Activated T-helper 17 cell treated with anti-CD3 and anti-CD28 coated beads, Interleukin-2, amount 50 U/mL, for 72 hours (primary cell): ENCODE measurements at regions not wholly inside any gene's neighbourhood (a gene's known extent, or its start where the extent isn't known, plus 50 kb on each side); places are given as distances from the start of the nearest gene placed in this dataset.
"Not testable (repeated sequence)": the region's sequence is repeated elsewhere in the genome, so short reads cannot be mapped to it uniquely, and the experiment has no call there.

Experiments
- ATAC-seq: fragments of 150-1000 bp; cut with Tn5 transposase; replicated peaks from 2 replicates; pipeline ENCODE4 v1.10.0; 2021; ENCODE audit warnings: mild to moderate bottlenecking, moderate library complexity
- H3K27ac Mint-ChIP-seq: one replicate; pipeline ENCODE4 v1.8.0; 2022; ENCODE audit warnings: mixed read lengths
- H3K27me3 Mint-ChIP-seq: one replicate; pipeline ENCODE4 v1.8.0; 2022; ENCODE audit warnings: mixed read lengths
- H3K36me3 Mint-ChIP-seq: one replicate; pipeline ENCODE4 v1.8.0; 2022; ENCODE audit warnings: low read depth, mild to moderate bottlenecking, mixed read lengths
- H3K4me1 Mint-ChIP-seq: one replicate; pipeline ENCODE4 v1.8.0; 2022; ENCODE audit warnings: mixed read lengths
- H3K4me3 Mint-ChIP-seq: one replicate; pipeline ENCODE4 v1.8.0; 2022; ENCODE audit warnings: mild to moderate bottlenecking, mixed read lengths
- H3K9me3 Mint-ChIP-seq: one replicate; pipeline ENCODE4 v1.8.0; 2022; ENCODE audit warnings: mixed read lengths

GRCh38 chr3:126292318-126293070, 64.7 kb downstream of the KLF15 start:
- Mint-ChIP-seq H3K36me3 (no peaks in the 10 kb centered on the region), H3K4me3 (no peak overlapping the region), H3K27ac (no peak overlapping the region), H3K4me1 (no peaks in the 10 kb centered on the region), H3K27me3 (peaks cover 24% of the 10 kb centered on the region), H3K9me3 (no peaks in the 10 kb centered on the region)
- no peak for ATAC-seq

DNA sequence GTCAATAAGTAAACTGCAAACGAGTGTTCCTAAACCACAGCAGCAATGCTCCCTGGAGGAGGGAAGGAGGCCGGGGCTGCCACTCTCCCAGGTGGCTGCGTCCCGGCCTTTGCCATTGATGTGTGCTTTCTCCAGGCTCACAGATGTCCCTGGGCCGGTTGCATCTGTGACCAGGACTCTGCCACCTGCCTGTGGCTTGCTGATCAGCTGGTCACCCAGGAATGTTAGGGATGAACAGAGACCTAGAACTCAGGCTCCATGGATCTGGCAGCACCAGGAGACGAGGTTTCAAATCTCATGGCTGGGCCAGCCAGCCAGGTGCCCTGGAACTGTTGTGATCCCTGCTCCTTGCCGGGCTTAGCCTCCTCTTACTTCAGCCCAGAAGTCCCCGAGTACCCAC, 65.7 kb downstream of the KLF15 start:
- no peak overlapping the region for H3K27ac Mint-ChIP-seq
- H3K4me1 Mint-ChIP-seq: no peaks in the 10 kb centered on the region
- peaks cover 26% of the 10 kb centered on the region for H3K27me3 Mint-ChIP-seq
- H3K9me3 Mint-ChIP-seq: no peaks in the 10 kb centered on the region
- H3K36me3 Mint-ChIP-seq: no peaks in the 10 kb centered on the region
- H3K4me3 Mint-ChIP-seq: no peak overlapping the region
- ATAC-seq: no peak

GRCh38 chr3:126291061-126291460, 66.1 kb downstream of the KLF15 start:
- no peaks in the 10 kb centered on the region for H3K9me3 Mint-ChIP-seq
- H3K36me3 Mint-ChIP-seq: no peaks in the 10 kb centered on the region
- ATAC-seq: no peak
- peaks cover 31% of the 10 kb centered on the region for H3K27me3 Mint-ChIP-seq
- H3K27ac Mint-ChIP-seq: no peak overlapping the region
- no peaks in the 10 kb centered on the region for H3K4me1 Mint-ChIP-seq
- H3K4me3 Mint-ChIP-seq: no peak overlapping the region

DNA sequence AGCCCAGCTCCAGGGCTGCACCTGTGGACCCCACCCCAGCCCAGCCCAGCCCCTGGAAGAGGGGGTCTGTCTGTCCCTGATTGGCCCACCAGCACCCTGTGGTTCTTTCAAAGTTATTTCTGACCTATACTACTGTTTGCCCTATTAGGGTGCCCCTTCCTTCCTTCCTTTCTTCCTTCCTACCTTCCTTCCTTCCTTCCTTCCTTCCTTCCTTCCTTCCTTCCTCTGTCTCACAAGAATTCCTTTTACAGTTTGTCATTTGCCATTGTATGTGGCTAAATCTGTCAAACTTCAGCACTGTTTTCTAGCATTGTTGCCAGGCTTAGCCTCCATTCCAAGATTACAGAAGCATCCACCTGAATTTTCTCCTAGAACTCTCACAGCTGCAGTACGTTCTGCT, 66.9 kb downstream of the KLF15 start:
- H3K4me3 Mint-ChIP-seq: no peak overlapping the region
- H3K27ac Mint-ChIP-seq: no peak overlapping the region
- H3K9me3 Mint-ChIP-seq: no peaks in the 10 kb centered on the region
- H3K27me3 Mint-ChIP-seq: peaks cover 34% of the 10 kb centered on the region
- no peaks in the 10 kb centered on the region for H3K4me1 Mint-ChIP-seq
- H3K36me3 Mint-ChIP-seq: no peaks in the 10 kb centered on the region
- no peak for ATAC-seq

DNA sequence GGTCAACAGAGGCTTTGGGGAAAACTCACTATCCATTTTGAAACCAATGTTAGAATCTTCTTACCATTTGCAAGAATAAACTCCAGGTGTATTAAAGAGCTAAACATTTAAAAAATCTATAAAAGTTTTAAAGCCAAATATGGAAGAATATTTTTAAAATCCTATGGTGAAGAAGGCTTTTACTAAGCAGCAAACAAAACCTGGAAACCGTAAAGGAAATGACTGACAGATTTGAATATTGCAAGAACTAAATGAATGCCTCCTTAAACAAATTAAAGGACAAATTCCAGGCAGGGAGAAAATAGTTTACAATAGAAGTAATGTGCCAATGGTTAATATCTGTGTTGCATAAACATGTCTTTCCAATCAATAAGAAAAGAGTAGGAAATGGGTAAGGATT, 68.1 kb downstream of the KLF15 start:
- Mint-ChIP-seq H3K4me1 (no peaks in the 10 kb centered on the region), H3K27ac (no peak overlapping the region), H3K36me3 (no peaks in the 10 kb centered on the region), H3K4me3 (no peak overlapping the region), H3K9me3 (no peaks in the 10 kb centered on the region), H3K27me3 (peaks cover 34% of the 10 kb centered on the region)
- no peak for ATAC-seq

DNA sequence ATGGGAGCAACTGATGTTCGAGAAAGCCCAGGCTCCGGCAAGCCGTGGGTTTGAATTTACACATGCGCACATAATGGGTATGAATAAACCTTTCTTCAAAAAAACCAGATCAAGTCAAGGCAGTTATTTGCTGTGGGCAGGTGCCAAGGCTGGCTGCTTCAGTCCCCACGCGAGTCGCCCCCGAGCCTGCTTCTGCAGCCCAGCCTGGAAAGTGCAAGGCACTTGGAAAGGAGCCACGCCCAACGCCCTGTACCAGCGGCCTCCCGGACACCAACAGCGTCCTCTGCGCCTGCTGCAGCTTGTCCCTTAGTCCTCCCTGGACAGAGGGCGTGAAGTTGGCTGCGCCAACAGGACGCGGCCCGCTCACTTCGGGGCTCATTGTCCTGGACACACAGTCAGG, 68.9 kb downstream of the KLF15 start:
- H3K27me3 Mint-ChIP-seq: peaks cover 37% of the 10 kb centered on the region
- H3K9me3 Mint-ChIP-seq: no peaks in the 10 kb centered on the region

DNA sequence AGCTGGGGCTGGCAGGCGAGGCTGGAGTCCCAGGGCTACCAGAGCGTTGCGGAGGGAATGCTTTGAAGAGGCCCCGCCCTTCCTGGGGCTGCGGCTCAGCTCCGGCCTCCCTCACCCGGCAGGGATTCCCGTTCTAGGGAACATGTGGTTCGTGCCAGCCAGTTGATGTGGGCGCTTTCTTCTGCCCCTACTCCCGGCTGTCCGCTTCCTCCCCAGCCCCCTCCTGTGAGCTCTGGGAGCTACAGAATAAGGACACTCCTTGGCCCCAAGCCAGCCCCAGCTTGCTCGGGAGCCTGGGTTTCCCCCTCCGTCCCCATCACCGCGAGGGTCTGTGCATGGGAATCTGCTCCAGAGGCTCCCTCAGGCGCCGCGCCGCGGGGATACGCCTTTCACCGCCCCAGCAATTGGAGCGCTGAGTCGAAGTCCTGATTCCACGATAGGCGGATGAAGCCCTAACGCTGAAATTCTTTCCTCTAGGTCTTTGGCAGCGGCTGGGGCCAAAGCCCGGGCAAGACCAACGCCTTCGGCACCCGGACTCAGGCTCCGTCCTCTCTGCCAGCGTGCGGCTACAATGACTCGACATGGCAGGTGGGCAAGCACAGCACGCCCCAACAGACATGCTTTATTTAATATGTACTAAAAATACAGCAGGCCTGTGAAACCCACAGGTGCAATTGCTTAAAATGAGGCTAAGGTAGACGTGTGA, 69.5 kb downstream of the KLF15 start:
- H3K4me1 Mint-ChIP-seq: no peaks in the 10 kb centered on the region
- no peaks in the 10 kb centered on the region for H3K36me3 Mint-ChIP-seq
- H3K27ac Mint-ChIP-seq: no peak overlapping the region
- peaks cover 38% of the 10 kb centered on the region for H3K27me3 Mint-ChIP-seq
- H3K9me3 Mint-ChIP-seq: no peaks in the 10 kb centered on the region
- H3K4me3 Mint-ChIP-seq: no peak overlapping the region
- ATAC-seq: no peak

More for the DNA sequence above, 68.9 kb downstream of the KLF15 start:
- no peaks in the 10 kb centered on the region for H3K36me3 Mint-ChIP-seq
- H3K4me3 Mint-ChIP-seq: no peak overlapping the region
- ATAC-seq: no peak
- H3K4me1 Mint-ChIP-seq: no peaks in the 10 kb centered on the region
- H3K27ac Mint-ChIP-seq: no peak overlapping the region

DNA sequence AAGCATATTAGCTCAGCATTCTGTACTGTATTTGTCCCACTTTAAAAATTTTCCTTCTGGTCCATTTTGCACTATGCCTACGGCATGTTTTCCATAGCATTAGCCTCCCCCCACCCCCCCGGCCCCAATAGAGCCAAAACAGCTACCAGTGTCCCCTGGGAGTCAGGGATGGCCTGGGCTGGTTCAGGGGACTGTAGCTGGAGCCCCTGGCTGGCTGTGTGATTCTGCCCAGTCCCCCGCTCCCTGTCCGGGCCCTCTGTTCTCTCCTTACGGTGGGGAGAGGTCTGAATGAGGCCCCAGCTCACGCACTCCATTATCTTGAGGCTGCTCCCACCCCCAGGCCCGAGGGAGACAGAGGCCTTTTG, 70.1 kb downstream of the KLF15 start:
- H3K27me3 Mint-ChIP-seq: peaks cover 35% of the 10 kb centered on the region
- H3K36me3 Mint-ChIP-seq: no peaks in the 10 kb centered on the region
- no peaks in the 10 kb centered on the region for H3K4me1 Mint-ChIP-seq
- no peaks in the 10 kb centered on the region for H3K9me3 Mint-ChIP-seq
- H3K27ac Mint-ChIP-seq: no peak overlapping the region
- H3K4me3 Mint-ChIP-seq: no peak overlapping the region
- ATAC-seq: no peak

DNA sequence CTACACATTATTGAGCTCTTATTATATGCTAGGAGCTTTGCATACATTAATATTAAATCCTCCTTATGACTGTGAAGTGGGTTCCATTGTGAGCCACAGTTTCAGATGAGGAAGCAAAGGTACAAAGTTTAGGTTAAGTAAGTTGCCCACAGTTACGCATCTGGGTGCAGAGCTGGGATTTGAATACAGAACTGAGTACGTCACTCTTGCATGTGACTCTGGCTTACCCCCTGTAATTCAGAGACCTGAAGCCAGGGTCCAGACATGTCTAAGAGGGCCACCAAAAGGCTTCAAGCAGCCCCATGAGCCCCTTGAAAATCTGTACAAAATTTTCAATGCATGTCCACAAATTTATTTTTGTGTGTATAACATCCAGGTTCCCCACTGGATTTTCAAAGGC, 71.8 kb downstream of the KLF15 start:
- peaks cover 32% of the 10 kb centered on the region for H3K27me3 Mint-ChIP-seq
- H3K9me3 Mint-ChIP-seq: no peaks in the 10 kb centered on the region
- no peak for ATAC-seq

DNA sequence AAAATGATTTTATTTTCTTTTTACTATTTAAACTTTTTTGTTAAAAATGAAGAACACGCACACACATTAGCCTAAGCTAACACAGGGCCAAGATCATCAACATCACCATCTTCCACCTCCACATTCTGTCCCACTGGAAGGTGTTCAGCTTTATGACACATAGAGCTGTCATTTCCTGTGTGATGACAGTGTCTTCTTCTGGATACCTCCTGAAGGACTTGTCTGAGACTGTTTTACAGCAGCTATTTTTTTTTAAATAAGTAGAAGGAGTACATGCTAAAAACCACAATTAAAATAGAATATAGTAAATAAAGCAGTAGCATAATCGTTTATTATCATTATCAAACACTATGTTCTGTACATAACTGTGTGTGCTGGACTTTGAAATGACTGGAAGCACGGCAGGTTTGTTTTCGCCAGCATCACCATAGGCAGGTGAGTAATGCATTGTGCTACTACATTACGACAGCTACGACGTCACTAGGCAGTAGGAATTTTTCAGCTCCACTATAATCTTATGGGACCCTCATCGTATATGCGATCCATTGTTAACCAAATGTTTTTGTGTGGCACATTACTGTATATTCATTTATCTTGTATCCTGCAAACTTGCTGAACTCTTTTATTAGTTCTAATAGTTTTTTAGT, 72.8 kb downstream of the KLF15 start:
- Mint-ChIP-seq H3K27ac (no peak overlapping the region), H3K27me3 (peaks cover 31% of the 10 kb centered on the region), H3K4me3 (no peak overlapping the region), H3K4me1 (no peaks in the 10 kb centered on the region), H3K9me3 (no peaks in the 10 kb centered on the region), H3K36me3 (no peaks in the 10 kb centered on the region)
- ATAC-seq: peak; percentile 80

More for the DNA sequence above, 71.8 kb downstream of the KLF15 start:
- Mint-ChIP-seq H3K36me3 (no peaks in the 10 kb centered on the region), H3K4me3 (no peak overlapping the region), H3K4me1 (no peaks in the 10 kb centered on the region), H3K27ac (no peak overlapping the region)

GRCh38 chr3:126283651-126284050, 73.6 kb downstream of the KLF15 start:
- not testable (repeated sequence) for H3K4me3 Mint-ChIP-seq, H3K4me1 Mint-ChIP-seq
- H3K27me3 Mint-ChIP-seq: peaks cover 29% of the 10 kb centered on the region

GRCh38 chr3:126279853-126280252, 77.4 kb downstream of the KLF15 start:
- Mint-ChIP-seq H3K4me3 (no peak overlapping the region), H3K9me3 (no peaks in the 10 kb centered on the region), H3K4me1 (no peaks in the 10 kb centered on the region), H3K27ac (no peak overlapping the region), H3K27me3 (peaks cover 32% of the 10 kb centered on the region), H3K36me3 (no peaks in the 10 kb centered on the region)
- ATAC-seq: no peak

More at GRCh38 chr3:126283651-126284050, 73.6 kb downstream of the KLF15 start:
- not testable (repeated sequence) for ATAC-seq, H3K9me3 Mint-ChIP-seq, H3K27ac Mint-ChIP-seq, H3K36me3 Mint-ChIP-seq

DNA sequence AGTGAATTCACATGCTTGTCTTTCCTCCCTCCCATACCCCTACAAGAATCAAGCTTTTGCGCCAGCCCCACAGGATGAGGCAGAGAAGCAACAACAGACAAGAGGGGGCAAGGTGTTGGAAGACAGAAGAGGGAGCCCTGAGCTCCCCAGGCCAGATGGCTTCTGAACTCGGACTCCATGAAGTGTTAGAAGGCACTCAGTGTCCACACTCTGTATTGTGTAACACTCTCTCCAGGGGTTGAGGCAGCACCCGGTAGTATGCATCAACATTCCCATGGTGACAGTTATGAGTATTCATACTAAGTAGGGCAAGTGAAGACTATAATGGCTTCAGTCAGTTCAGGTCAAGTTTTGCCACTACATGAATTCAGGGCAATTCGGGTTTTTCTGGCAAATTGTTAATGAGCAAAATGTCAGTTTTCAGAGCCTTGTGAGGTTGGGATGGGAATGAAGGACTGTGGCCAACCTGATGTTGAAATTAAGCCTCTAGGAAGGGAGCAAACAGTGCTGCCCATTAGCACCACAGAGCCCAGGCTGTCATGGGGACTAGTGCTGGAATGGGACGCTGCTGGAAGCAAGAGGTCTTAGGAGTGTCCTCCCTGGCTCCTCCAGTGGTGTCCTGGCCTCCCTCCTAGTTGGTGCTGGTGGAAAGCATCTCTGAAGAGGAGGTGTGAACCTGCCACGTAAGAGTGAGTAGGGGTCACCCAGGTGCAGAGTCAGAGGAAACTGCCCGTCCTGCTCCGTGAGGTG, 79.4 kb downstream of the KLF15 start:
- Mint-ChIP-seq H3K4me3 (no peak overlapping the region), H3K27me3 (peaks cover 46% of the 10 kb centered on the region)

DNA sequence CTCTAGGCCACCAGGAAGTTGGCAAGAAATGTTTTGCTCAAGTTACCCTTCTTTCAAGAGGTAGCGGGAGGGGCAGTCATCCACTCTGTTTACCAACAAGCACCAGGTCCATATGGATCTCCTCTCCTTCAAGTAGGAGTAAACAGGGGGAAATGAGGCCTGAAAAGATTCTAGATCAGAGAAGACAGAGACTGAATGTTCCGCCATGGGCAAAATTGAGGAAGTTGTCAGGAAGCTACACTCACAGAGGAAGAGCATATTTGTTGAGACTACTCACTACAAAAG, 81.6 kb downstream of the KLF15 start:
- H3K9me3 Mint-ChIP-seq: no peaks in the 10 kb centered on the region
- no peaks in the 10 kb centered on the region for H3K36me3 Mint-ChIP-seq
- no peak overlapping the region for H3K27ac Mint-ChIP-seq
- ATAC-seq: no peak
- no peaks in the 10 kb centered on the region for H3K4me1 Mint-ChIP-seq
- H3K4me3 Mint-ChIP-seq: no peak overlapping the region
- H3K27me3 Mint-ChIP-seq: peaks cover 47% of the 10 kb centered on the region

More for the DNA sequence above, 79.4 kb downstream of the KLF15 start:
- Mint-ChIP-seq H3K36me3 (no peaks in the 10 kb centered on the region), H3K27ac (no peak overlapping the region), H3K4me1 (no peaks in the 10 kb centered on the region), H3K9me3 (no peaks in the 10 kb centered on the region)
- no peak for ATAC-seq
